HCT116 (cell line): ENCODE measurements at regions not wholly inside any gene's neighbourhood (a gene's known extent, or its start where the extent isn't known, plus 50 kb on each side); places are given as distances from the start of the nearest gene placed in this dataset.

Experiments
- ATAC-seq: fragments of 200-7000 bp; cut with Tn5 transposase; 2 replicates; pipeline ENCODE4 v1.9.1; 2020; ENCODE audit warnings: mild to moderate bottlenecking, moderate library complexity
- BruUV-seq: library from RNA; stranded (reverse); fragments of 400-500 nt; replicated peaks from 2 replicates; lab custom pipeline; 2021; lab: Mats Ljungman, UMichigan
- CTCF ChIA-PET: fragments of 300-600 bp; sonication (Branson Sonifier 250); formaldehyde crosslinking; loops from one replicate; lab custom pipeline; 2021; ENCODE audit warnings: antibody characterized with exemption; lab: Charles Lee
- POLR2A ChIA-PET: fragments of 300-600, 350-600 bp; sonication (Branson Sonifier 250); formaldehyde crosslinking; loops from one replicate; lab custom pipeline; 2021; ENCODE audit warnings: antibody characterized with exemption; lab: Charles Lee
- RAD21 ChIA-PET, 2 experiments: fragments of 300-600 bp; sonication (Branson Sonifier 250); formaldehyde crosslinking; loops; one replicate each; lab custom pipeline; 2023; ENCODE audit warnings: low total read pairs in 2 of 2; ENCODE audit not compliant: uncharacterized antibody in 2 of 2, unreplicated experiment in 2 of 2, low non-redundant PET in 1 of 2; lab: Charles Lee
- DNase-seq: peaks from one replicate; pipeline ENCODE4 v3.0.0-alpha.2; 2010; ENCODE audit warnings: low read depth, low spot score
- H2AFZ ChIP-seq: fragments of 200-600 bp; shearing (Covaris generic), sonication (generic); 2 replicates; pipeline ENCODE4 v1.6.1; 2017; ENCODE audit warnings: low read depth, mixed run types, mixed read lengths, antibody characterized with exemption, low read length; ENCODE audit not compliant: poor library complexity, severe bottlenecking
- H3K27ac ChIP-seq: 2 replicates; pipeline ENCODE4 v1.5.1; 2012; ENCODE audit warnings: low read depth, low read length
- H3K27me3 ChIP-seq: fragments of 200-600 bp; sonication (generic); 2 replicates; pipeline ENCODE4 v1.6.1; 2016; ENCODE audit warnings: mixed run types, low read length, mixed read lengths; ENCODE audit not compliant: insufficient read depth
- H3K36me3 ChIP-seq, 2 experiments: fragments of 200-500 bp in 1 of 2; fragments of 200-600 bp in 1 of 2; sonication (Bioruptor generic) in 1 of 2; sonication (generic) in 1 of 2; 2 replicates each; pipeline versions ENCODE4 v1.5.1 to v1.6.1; 2014 to 2016; ENCODE audit warnings: low read length in 2 of 2, inconsistent platforms in 1 of 2, mixed read lengths in 1 of 2, mixed run types in 1 of 2; ENCODE audit not compliant: insufficient read depth in 2 of 2, control insufficient read depth in 1 of 2
- H3K4me1 ChIP-seq, 2 experiments: fragments of 200-600 bp in 1 of 2; sonication (generic) in 1 of 2; 2 replicates each; pipeline versions ENCODE4 v1.5.1 to v1.6.1; 2012 to 2017; ENCODE audit warnings: low read length in 2 of 2, inconsistent platforms in 1 of 2, mild to moderate bottlenecking in 1 of 2, mixed read lengths in 1 of 2, mixed run types in 1 of 2, moderate library complexity in 1 of 2; ENCODE audit not compliant: insufficient read depth in 2 of 2, control insufficient read depth in 1 of 2
- H3K4me2 ChIP-seq: fragments of 200-600 bp; sonication (generic); 2 replicates; pipeline ENCODE4 v1.6.1; 2017; ENCODE audit warnings: mixed run types, low read length, mixed read lengths
- H3K4me3 ChIP-seq, 2 experiments: fragments of 200-600 bp in 1 of 2; sonication (generic) in 1 of 2; replicated peaks in 1 of 2; 2 replicates each; pipeline ENCODE4 v1.5.1; 2011 to 2016; ENCODE audit warnings: low read length in 2 of 2, control low read depth in 1 of 2, low read depth in 1 of 2, mild to moderate bottlenecking in 1 of 2, mixed read lengths in 1 of 2, mixed run types in 1 of 2
- H3K79me2 ChIP-seq: fragments of 200-600 bp; sonication (generic); 2 replicates; pipeline ENCODE4 v1.6.1; 2017; ENCODE audit warnings: mild to moderate bottlenecking, mixed run types, low read length, moderate library complexity, mixed read lengths; ENCODE audit not compliant: insufficient read depth
- H3K9ac ChIP-seq: fragments of 200-600 bp; sonication (generic); 2 replicates; pipeline ENCODE4 v1.6.1; 2016; ENCODE audit warnings: low read length, mixed read lengths
- H3K9me2 ChIP-seq: fragments of 200-600 bp; sonication (generic), shearing (Covaris generic); 2 replicates; pipeline ENCODE4 v1.6.1; 2017; ENCODE audit warnings: mixed run types, mild to moderate bottlenecking, moderate library complexity; ENCODE audit not compliant: insufficient read depth
- H3K9me3 ChIP-seq, 2 experiments: fragments of 200-500 bp in 1 of 2; fragments of 200-600 bp in 1 of 2; sonication (Bioruptor generic) in 1 of 2; sonication (generic) in 1 of 2; 2 replicates each; pipeline ENCODE4 v1.6.1; 2014 to 2017; ENCODE audit warnings: low read length in 2 of 2, mixed read lengths in 2 of 2, inconsistent platforms in 1 of 2, low read depth in 1 of 2, mild to moderate bottlenecking in 1 of 2, mixed run types in 1 of 2, moderate library complexity in 1 of 2; ENCODE audit not compliant: control insufficient read depth in 1 of 2, insufficient read depth in 1 of 2
- H4K20me1 ChIP-seq: fragments of 200-600 bp; sonication (generic), shearing (Covaris generic); 2 replicates; pipeline ENCODE4 v1.6.1; 2017; ENCODE audit warnings: mixed run types, mild to moderate bottlenecking, moderate library complexity; ENCODE audit not compliant: insufficient read depth
- CEBPB ChIP-seq: IDR thresholded peaks from 2 replicates; pipeline ENCODE4 v1.6.1; 2012; ENCODE audit warnings: low read depth
- FOSL1 ChIP-seq: IDR thresholded peaks from 2 replicates; pipeline ENCODE4 v1.6.1; 2012; ENCODE audit warnings: low read depth
- POLR2AphosphoS5 ChIP-seq: IDR thresholded peaks from 2 replicates; pipeline ENCODE4 v1.6.1; 2011; ENCODE audit warnings: mild to moderate bottlenecking, low read depth, low read length, moderate library complexity
- ZNF274 ChIP-seq: fragments of 200-500 bp; sonication (Bioruptor generic); IDR thresholded peaks from 2 replicates; pipeline ENCODE4 v1.6.1; 2014; ENCODE audit warnings: mild to moderate bottlenecking, low read depth, low read length, inconsistent platforms
- intact Hi-C: fragments of 100-400 bp; cut with micrococcal nuclease; formaldehyde crosslinking; loops from 2 replicates; pipeline ENCODE4 v1.10.0; 2022
- TF ChIP-seq, protein P1 (sequence below): IDR thresholded peaks from 2 replicates; pipeline ENCODE4 v1.6.1; 2012
- TF ChIP-seq, protein P2 (sequence below): IDR thresholded peaks from 2 replicates; pipeline ENCODE4 v1.6.1; 2012; ENCODE audit warnings: low read depth

DNA sequence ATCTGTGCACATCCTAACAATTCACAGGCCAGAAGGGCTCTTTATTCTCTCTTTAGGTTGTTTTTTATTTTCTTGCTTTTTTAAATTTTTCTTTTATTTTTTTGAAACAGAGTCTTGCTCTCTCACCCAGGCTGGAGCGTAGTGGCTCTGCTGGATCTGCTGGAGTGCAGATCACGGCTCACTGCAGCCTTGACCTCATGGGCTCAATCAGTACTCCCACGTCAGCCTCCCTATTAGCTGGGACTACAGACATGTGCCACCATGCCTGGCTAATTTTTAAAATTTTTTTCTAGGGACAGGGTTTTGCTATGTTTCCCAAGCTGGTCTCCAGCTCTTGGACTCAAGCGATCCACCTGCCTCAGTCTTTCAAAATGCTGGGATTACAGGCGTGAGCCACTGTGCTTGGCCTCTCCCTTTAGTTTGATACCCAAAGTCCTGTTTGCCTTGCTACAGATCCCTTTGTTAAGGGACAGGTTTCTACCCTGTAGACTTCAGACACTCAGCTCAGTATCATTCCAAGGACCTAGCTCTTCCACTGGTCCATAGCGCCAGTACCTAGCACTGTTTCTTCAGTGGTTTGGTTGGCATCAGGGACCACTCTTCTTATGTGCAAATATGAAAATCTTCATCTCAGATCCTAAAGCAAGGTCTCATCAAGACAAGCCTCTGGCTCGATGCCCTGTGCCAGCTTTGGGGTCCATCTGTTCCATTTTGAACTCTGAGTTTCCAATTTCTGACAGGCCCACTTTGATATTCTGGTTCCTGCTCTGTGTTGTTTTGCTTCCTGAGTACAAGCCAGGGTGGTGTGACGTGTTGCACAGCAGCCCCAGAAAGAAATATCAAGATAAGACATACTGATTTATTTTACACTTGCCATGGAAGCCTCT, 211.7 kb downstream of the FAT3 start:
- Histone ChIP-seq H3K79me2 (no peaks in the 10 kb centered on the region), H3K27me3 (no peaks in the 10 kb centered on the region), H3K4me1 (no peaks in the 10 kb centered on the region), H2AFZ (no peak overlapping the region), H3K9ac (no peak overlapping the region), H3K9me3 (peaks cover 3 to 5% of the 10 kb centered on the region in 2 experiments; a peak in 2 of 4 replicates), H3K27ac (no peak overlapping the region), H3K36me3 (no peaks in the 10 kb centered on the region), H3K9me2 (no peaks in the 10 kb centered on the region), H3K4me2 (no peak overlapping the region), H3K4me3 (no peak overlapping the region), H4K20me1 (no peaks in the 10 kb centered on the region)
- no TSS peak for BruUV-seq
- POLR2A ChIA-PET: no interaction called here
- intact Hi-C loops: no loop called here
- CTCF ChIA-PET: no interaction called here
- RAD21 ChIA-PET: no interaction called here
- ATAC-seq: no peak
- TF ChIP-seq CEBPB: no peak
- no peak for TF ChIP-seq FOSL1
- TF ChIP-seq, protein P1, sequence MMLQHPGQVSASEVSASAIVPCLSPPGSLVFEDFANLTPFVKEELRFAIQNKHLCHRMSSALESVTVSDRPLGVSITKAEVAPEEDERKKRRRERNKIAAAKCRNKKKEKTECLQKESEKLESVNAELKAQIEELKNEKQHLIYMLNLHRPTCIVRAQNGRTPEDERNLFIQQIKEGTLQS: no peak
- TF ChIP-seq, protein P2, sequence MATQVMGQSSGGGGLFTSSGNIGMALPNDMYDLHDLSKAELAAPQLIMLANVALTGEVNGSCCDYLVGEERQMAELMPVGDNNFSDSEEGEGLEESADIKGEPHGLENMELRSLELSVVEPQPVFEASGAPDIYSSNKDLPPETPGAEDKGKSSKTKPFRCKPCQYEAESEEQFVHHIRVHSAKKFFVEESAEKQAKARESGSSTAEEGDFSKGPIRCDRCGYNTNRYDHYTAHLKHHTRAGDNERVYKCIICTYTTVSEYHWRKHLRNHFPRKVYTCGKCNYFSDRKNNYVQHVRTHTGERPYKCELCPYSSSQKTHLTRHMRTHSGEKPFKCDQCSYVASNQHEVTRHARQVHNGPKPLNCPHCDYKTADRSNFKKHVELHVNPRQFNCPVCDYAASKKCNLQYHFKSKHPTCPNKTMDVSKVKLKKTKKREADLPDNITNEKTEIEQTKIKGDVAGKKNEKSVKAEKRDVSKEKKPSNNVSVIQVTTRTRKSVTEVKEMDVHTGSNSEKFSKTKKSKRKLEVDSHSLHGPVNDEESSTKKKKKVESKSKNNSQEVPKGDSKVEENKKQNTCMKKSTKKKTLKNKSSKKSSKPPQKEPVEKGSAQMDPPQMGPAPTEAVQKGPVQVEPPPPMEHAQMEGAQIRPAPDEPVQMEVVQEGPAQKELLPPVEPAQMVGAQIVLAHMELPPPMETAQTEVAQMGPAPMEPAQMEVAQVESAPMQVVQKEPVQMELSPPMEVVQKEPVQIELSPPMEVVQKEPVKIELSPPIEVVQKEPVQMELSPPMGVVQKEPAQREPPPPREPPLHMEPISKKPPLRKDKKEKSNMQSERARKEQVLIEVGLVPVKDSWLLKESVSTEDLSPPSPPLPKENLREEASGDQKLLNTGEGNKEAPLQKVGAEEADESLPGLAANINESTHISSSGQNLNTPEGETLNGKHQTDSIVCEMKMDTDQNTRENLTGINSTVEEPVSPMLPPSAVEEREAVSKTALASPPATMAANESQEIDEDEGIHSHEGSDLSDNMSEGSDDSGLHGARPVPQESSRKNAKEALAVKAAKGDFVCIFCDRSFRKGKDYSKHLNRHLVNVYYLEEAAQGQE: no peak
- TF ChIP-seq POLR2AphosphoS5: no peak
- TF ChIP-seq ZNF274: no peak
- no peak for DNase-seq
